ENCODE measurements at regions not wholly inside any gene's neighbourhood (a gene's known extent, or its start where the extent isn't known, plus 50 kb on each side); places are given as distances from the start of the nearest gene placed in this dataset.

- TF ChIP-seq, protein P1, sequence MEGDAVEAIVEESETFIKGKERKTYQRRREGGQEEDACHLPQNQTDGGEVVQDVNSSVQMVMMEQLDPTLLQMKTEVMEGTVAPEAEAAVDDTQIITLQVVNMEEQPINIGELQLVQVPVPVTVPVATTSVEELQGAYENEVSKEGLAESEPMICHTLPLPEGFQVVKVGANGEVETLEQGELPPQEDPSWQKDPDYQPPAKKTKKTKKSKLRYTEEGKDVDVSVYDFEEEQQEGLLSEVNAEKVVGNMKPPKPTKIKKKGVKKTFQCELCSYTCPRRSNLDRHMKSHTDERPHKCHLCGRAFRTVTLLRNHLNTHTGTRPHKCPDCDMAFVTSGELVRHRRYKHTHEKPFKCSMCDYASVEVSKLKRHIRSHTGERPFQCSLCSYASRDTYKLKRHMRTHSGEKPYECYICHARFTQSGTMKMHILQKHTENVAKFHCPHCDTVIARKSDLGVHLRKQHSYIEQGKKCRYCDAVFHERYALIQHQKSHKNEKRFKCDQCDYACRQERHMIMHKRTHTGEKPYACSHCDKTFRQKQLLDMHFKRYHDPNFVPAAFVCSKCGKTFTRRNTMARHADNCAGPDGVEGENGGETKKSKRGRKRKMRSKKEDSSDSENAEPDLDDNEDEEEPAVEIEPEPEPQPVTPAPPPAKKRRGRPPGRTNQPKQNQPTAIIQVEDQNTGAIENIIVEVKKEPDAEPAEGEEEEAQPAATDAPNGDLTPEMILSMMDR (IDR thresholded peaks at IDR 0.05; ENCODE audit: insufficient read depth, low read depth, low read length, missing control alignments): no peak
- no peak overlapping the region for H3K4me3 ChIP-seq (ENCODE audit: low read length)
- no peak for DNase-seq (ENCODE audit: low read depth)
Measured at GRCh38 chr18:56255381-56255780, 383.0 kb downstream of the TXNL1 start.

GRCh38 chr18:56252456-56252855 lies 385.9 kb downstream of the TXNL1 start:
- TF ChIP-seq, protein P1 (IDR thresholded peaks at IDR 0.05; ENCODE audit: insufficient read depth, low read depth, low read length, missing control alignments): no peak
- no peak for DNase-seq (ENCODE audit: low read depth)
- H3K4me3 ChIP-seq (ENCODE audit: low read length): no peak overlapping the region

DNA sequence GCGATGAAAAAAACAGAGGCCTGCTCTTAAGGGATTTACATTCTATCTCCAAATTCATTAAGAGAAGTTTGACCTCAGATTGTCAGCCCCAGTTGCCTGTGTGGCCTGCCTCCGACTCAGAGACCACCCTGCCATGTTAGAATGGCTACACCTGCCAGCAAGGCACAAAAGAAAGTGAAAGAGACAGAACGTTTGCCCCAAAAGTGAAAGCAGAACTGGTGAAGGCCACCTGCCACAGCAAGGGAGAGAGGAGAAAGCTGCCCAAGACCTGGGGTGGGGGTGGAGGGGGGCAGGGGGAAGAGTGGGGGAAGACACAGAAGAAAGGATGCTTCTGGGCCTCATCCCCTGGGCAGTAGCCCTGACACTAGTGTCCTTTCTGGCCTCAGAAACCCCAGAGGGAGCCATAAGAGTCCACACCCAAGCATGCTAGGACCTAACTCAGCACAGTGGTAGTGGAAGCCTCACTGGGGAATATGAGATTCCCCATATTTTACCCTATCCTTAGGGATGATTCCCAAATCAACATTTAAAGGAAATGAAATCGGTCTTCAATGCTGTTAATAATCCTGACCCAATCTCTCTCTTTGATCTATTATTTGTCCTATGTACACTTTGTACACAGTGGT lies 389.7 kb downstream of the TXNL1 start:
- no peak for DNase-seq (ENCODE audit: low read depth)
- TF ChIP-seq, protein P1 (IDR thresholded peaks at IDR 0.05; ENCODE audit: insufficient read depth, low read depth, low read length, missing control alignments): no peak
- H3K4me3 ChIP-seq (ENCODE audit: low read length): no peak overlapping the region

- TF ChIP-seq, protein P1 (IDR thresholded peaks at IDR 0.05; ENCODE audit: insufficient read depth, low read depth, low read length, missing control alignments): no peak
- no peak for DNase-seq (ENCODE audit: low read depth)
- no peak overlapping the region for H3K4me3 ChIP-seq (ENCODE audit: low read length)
Measured at GRCh38 chr18:56246916-56247315, 391.5 kb downstream of the TXNL1 start.

GRCh38 chr18:56245866-56246580 lies 392.4 kb downstream of the TXNL1 start:
- TF ChIP-seq, protein P1 (IDR thresholded peaks at IDR 0.05; ENCODE audit: insufficient read depth, low read depth, low read length, missing control alignments): no peak
- no peak for DNase-seq (ENCODE audit: low read depth)
- no peak overlapping the region for H3K4me3 ChIP-seq (ENCODE audit: low read length)

- H3K4me3 ChIP-seq (ENCODE audit: low read length): no peak overlapping the region
- no peak for DNase-seq (ENCODE audit: low read depth)
- TF ChIP-seq, protein P1 (IDR thresholded peaks at IDR 0.05; ENCODE audit: insufficient read depth, low read depth, low read length, missing control alignments): no peak
Measured at GRCh38 chr18:56240405-56240804, 398.0 kb downstream of the TXNL1 start.
